ENCODE measurements at regions not wholly inside any gene's neighbourhood (a gene's known extent, or its start where the extent isn't known, plus 50 kb on each side); places are given as distances from the start of the nearest gene placed in this dataset.

- DNase-seq: no peak
Measured at GRCh38 chr2:62296832-62297623, 101.1 kb downstream of the B3GNT2 start.

GRCh38 chr2:62296034-62296831 lies 100.3 kb downstream of the B3GNT2 start:
- DNase-seq: no peak

DNA sequence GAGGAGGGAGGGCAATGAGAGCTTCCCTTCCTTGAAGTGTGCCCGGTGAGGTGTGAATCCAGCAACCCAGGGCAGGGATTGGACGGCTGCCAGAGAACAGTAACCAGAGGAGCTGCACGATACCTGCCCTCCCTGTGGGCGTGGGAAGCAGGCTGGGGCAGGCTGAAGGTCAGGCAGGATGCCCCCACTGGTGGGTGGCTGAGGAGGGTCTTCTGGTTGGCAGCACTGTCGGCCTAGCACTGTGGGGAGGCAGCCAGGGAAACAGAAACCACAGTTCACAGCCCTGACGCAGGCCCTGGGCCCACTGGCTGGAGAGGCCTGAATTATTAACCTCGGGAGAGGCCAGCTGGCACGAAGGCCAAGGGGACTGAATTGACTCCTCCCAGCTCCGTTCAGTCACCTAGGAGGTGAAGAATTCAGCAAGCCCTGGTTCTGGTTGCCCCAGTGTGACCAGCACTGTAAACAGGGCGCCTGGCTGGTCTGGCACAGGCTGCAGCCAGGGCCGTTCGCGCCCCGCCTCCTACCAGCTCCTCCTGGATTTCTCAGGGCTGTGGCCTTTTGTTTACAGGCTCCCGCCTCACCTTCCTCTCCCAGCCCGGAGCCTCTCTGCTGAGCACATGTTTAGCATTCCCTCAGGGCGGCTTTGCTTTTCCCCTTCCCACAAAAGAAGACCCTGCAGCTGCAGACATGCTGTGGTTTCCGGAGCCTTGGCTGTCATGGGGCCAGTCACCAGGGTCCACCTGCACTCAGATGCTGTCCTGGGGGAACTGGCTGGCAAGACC lies 97.8 kb downstream of the B3GNT2 start:
- no peak for DNase-seq

DNA sequence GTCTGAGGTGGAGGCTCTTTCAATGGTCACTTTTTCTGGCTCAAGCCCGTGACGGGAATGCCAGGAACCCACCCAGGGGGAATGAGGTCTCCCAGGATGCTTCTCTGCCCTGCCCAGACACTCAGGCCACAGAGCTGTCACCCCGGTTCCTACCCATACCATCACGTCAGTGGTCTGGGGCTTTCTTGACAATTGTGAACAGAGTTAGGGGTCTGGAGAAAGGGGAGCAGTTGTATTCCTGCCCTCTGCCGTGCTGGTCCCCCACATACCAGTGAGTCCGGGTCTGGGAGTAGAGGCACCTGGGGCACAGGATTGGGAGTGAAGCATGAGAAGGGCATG lies 97.2 kb downstream of the B3GNT2 start:
- no peak for DNase-seq

- no peak for DNase-seq
Measured at GRCh38 chr2:62292190-62292589, 96.3 kb downstream of the B3GNT2 start.

GRCh38 chr2:62291517-62292137 lies 95.7 kb downstream of the B3GNT2 start:
- no peak for DNase-seq

DNA sequence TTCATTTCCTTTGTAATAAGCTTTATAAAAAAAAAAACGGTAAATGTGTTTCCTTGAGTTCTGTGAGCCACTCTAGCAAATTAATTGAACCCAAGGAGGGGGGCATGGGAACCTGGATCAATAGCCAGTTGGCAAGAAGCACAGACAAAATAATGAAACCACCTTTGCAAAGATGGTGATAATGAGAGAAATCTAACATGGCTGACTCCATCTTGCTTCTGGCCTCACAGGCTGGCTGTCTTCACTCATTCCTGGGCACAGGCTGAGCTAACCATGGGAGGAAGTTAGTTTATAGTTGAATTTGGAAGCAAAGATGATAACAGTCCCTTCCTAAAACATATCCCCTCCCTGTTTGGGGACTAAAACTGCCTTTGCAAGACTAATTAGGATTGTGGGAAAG lies 95.1 kb downstream of the B3GNT2 start:
- DNase-seq: no peak

GRCh38 chr2:62287899-62288880 lies 92.3 kb downstream of the B3GNT2 start:
- peak; percentile 70 for DNase-seq

- DNase-seq: no peak
Measured at GRCh38 chr2:62287282-62287681, 91.4 kb downstream of the B3GNT2 start.

GRCh38 chr2:62286089-62286785 lies 90.3 kb downstream of the B3GNT2 start:
- DNase-seq: no peak

DNA sequence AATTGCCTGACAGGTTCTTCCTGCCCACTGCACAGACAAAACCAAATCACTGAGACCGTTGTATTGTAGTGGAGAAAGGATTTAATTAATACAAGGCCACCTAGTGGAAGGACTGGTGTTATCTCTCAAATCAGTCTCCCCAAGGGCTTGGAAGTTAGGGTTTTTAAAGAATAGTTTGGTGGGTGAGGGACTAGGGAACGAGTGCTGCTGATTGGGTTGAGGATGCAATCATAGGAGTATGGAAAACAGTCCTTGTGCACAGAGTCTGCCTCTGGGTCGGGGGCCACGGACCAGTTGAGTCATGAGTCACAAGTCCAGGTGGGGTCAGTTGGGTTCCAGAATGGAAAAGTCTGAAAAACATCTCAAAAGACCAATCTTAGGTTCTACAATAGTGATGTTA lies 89.1 kb downstream of the B3GNT2 start:
- no peak for DNase-seq

GRCh38 chr2:62284471-62284870 lies 88.6 kb downstream of the B3GNT2 start:
- no peak for DNase-seq

DNA sequence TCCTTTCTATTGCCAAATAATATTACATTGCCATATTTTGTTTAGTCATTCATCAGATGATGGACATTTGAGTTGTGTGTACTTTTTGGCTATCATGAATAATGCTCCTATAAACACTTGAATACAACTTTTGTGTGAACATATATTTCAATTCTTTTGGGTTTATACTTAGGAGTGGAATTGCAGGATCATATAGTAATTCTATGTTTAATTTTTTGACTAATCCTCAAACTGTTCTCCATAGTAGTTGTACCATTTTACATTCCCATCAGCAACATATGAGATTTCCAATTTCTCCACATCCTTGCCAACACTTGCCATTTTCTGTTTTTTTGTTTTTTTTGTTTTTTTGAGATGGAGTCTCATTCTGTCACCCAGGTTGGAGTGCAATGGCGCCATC lies 87.2 kb downstream of the B3GNT2 start:
- no peak for DNase-seq

GRCh38 chr2:62281663-62282062 lies 85.7 kb downstream of the B3GNT2 start:
- no peak for DNase-seq

GRCh38 chr2:62277688-62278087 lies 81.8 kb downstream of the B3GNT2 start:
- DNase-seq: no peak

All from EL (cell line).